Ovary (tissue), 7 donors: ENCODE measurements at regions not wholly inside any gene's neighbourhood (a gene's known extent, or its start where the extent isn't known, plus 50 kb on each side); places are given as distances from the start of the nearest gene placed in this dataset.

ENCODE experiments used
- DNase-seq, 5 donors: peaks; one replicate each; pipeline ENCODE4 v3.0.0-alpha.2; 2019 to 2020
- H3K27ac ChIP-seq, 2 donors: fragments of 200-600 bp; one replicate each; pipeline versions ENCODE4 v1.5.1 to v1.8.0; 2019 to 2022
- H3K27me3 ChIP-seq: fragments of 200-600 bp; one replicate; pipeline ENCODE4 v1.8.0; 2022
- H3K36me3 ChIP-seq: fragments of 200-600 bp; sonication (generic); one replicate; pipeline ENCODE4 v1.5.1; 2019
- H3K4me1 ChIP-seq: one replicate; pipeline ENCODE4 v1.8.1; 2013; ENCODE audit warnings: mild to moderate bottlenecking, moderate library complexity; ENCODE audit not compliant: insufficient read depth
- H3K4me3 ChIP-seq: fragments of 200-600 bp; sonication (generic); one replicate; pipeline ENCODE4 v1.5.1; 2017
- H3K9me3 ChIP-seq, 2 donors: fragments of 200-600 bp in 1 of 2; sonication (generic) in 1 of 2; one replicate each; pipeline versions ENCODE4 v1.5.1 to v1.8.1; 2013 to 2019; ENCODE audit warnings: mild to moderate bottlenecking in 1 of 2, moderate library complexity in 1 of 2
- EP300 ChIP-seq: sonication (generic); formaldehyde crosslinking; IDR thresholded peaks from one replicate; pipeline ENCODE4 v1.6.1; 2017; ENCODE audit warnings: antibody characterized with exemption
- POLR2A ChIP-seq: fragments of 450-650 bp; IDR thresholded peaks from one replicate; pipeline ENCODE4 v1.6.1; 2017; ENCODE audit warnings: antibody characterized with exemption, mild to moderate bottlenecking, moderate library complexity
- WGBS, 3 donors: extraction: QIAGEN DNeasy Blood & Tissue Kit in 1 of 3; methylation state at CpG; one replicate each; pipeline versions ENCODE4 v1.1.5 to v1.1.7; 2013 to 2017; 5-methylcytosine and 5-hydroxymethylcytosine counted together
- intact Hi-C, 4 donors: fragments of 100-400 bp; cut with DNase I; formaldehyde crosslinking; loops; one replicate each; pipeline versions ENCODE4 v1.11.0 to v1.15.1; 2022 to 2023
- TF ChIP-seq, protein P1 (sequence below), 3 donors: fragments of 450-650 bp in 2 of 3; fragments of 200-600 bp in 1 of 3; IDR thresholded peaks; one replicate each; pipeline versions ENCODE4 v1.5.1 to v1.8.0; 2016 to 2022; ENCODE audit warnings: antibody characterized with exemption in 3 of 3, mild to moderate bottlenecking in 1 of 3
- donor health status: DM: no; HTN: no; CAD: no; lungs with moderate emphysema.
- donor health status: DM: no; HTN: no; CAD: no.
- donor health status: Bipolar disorder and iron deficiency.
- donor health status: DM: no; HTN: no; CAD: no.
- donor health status: DM: yes; HTN: yes; CAD: no.

DNA sequence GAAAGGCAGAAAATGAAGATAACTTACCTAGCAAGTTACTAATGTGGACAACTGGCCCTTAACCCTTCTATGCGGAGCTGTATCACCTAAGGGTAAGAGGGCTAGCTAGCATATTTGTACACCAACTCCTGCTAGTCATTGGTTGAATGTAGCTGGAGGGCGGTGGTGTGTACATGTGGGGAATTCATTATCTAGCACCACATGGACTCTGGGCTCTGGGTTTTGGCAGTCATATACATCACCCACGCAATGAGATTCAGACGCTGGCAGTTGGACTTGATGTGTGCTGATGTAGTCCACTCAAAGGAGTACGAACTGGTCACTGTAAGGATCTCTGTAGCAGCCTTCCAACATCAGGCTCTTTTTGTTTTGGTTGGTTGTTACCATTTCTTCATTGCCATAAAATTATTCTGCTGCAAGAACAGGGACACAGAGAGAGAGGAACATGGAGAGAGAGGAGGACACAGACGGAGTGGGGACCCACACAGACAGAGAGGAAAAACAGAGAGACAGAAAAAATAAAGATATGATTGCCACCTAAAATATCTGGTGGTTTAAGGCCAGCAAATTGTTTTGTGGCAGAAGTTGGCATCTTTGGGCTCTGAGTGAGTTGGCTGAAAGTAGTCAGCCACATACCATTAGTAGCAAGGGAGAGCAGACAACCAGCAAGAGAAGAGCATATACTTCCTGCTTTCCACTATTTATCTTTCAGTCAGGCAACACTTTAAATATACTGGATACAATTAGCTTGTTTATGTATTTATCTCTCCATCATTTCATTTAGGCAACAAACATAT, 76.7 kb upstream of the MTPN start:
- no peaks in the 10 kb centered on the region for H3K27me3 ChIP-seq
- DNase-seq, result no peak
- H3K36me3 ChIP-seq, result no peaks in the 10 kb centered on the region
- H3K4me1 ChIP-seq, result no peaks in the 10 kb centered on the region
- WGBS, 3 donors, result 88 to 95% (median 93%) methylated on average over 6 of the region's 6 CpGs
- intact Hi-C loops, result no loop called here
- H3K27ac ChIP-seq, result no peak overlapping the region
- no peak for TF ChIP-seq EP300
- TF ChIP-seq, protein P1, sequence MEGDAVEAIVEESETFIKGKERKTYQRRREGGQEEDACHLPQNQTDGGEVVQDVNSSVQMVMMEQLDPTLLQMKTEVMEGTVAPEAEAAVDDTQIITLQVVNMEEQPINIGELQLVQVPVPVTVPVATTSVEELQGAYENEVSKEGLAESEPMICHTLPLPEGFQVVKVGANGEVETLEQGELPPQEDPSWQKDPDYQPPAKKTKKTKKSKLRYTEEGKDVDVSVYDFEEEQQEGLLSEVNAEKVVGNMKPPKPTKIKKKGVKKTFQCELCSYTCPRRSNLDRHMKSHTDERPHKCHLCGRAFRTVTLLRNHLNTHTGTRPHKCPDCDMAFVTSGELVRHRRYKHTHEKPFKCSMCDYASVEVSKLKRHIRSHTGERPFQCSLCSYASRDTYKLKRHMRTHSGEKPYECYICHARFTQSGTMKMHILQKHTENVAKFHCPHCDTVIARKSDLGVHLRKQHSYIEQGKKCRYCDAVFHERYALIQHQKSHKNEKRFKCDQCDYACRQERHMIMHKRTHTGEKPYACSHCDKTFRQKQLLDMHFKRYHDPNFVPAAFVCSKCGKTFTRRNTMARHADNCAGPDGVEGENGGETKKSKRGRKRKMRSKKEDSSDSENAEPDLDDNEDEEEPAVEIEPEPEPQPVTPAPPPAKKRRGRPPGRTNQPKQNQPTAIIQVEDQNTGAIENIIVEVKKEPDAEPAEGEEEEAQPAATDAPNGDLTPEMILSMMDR (IDR thresholded peaks at IDR 0.05), result no peak
- TF ChIP-seq POLR2A, result no peak
- H3K4me3 ChIP-seq, result no peak overlapping the region
- no peaks in the 10 kb centered on the region for H3K9me3 ChIP-seq

DNA sequence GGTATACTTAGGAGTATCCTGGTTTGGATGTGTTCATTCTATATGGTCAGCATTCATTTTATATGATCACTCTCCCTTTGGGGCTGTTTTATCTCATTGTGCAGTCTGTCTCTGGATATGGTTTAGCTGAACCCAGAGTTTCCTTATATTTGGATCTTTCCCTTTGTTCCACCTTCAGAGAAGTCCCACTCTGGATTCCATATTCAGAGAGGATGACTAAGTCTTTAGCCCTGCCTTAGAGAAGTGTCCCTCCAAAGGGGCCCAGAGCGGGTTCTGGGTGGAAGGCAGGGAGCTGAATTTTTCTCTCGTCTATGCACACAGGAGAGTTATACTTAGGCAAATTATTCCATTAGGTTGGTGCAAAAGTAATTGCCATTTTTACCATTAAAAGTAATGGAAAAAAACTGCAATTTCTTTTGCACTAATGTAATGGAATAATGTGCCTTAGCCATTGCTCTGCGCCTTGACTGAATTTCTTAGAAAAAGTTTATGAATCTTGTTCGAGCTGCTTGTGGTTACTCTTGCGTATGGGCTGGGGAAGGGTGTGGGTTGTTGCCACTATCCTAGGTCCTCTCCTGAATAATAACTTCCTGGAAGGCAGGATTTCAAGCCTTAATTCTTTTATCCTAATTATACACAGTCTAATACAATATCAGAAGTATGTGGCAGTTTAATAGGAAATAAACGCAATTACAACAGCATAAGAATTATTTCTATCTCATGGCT, 74.2 kb upstream of the MTPN start:
- no peak overlapping the region for H3K27ac ChIP-seq
- H3K4me3 ChIP-seq, result no peak overlapping the region
- H3K4me1 ChIP-seq, result no peaks in the 10 kb centered on the region
- no peak for DNase-seq
- H3K27me3 ChIP-seq, result no peaks in the 10 kb centered on the region
- TF ChIP-seq POLR2A, result no peak
- TF ChIP-seq EP300, result no peak
- TF ChIP-seq, protein P1 (IDR thresholded peaks at IDR 0.05), result no peak
- no peaks in the 10 kb centered on the region for H3K9me3 ChIP-seq
- 92 to 95% (median 95%) methylated on average over 6 of the region's 6 CpGs for WGBS, 3 donors
- H3K36me3 ChIP-seq, result no peaks in the 10 kb centered on the region
- intact Hi-C loops, result no loop called here

DNA sequence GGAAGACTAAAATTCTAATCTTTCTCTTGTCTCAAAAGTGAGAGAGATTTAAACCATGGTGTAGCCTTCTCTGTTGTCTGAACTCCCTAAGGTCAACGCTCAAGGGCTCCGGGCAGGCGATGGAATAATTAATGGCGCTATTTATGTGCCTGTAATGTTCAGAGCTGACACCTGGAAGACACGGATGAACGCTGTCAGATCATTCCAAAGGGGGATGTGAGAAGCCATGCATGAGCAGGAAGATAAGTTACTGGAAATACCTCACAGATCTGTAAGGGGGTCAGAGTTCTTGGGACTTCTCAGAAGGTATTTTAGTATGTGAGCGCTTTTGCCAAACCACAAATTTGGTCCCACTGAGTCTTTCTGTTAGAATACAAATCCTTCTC, 73.3 kb upstream of the MTPN start:
- Histone ChIP-seq H3K27ac (no peak overlapping the region), H3K4me3 (no peak overlapping the region), H3K27me3 (no peaks in the 10 kb centered on the region), H3K4me1 (no peaks in the 10 kb centered on the region), H3K36me3 (no peaks in the 10 kb centered on the region), H3K9me3 (no peaks in the 10 kb centered on the region)
- intact Hi-C loops, result no loop called here
- TF ChIP-seq EP300, result no peak
- TF ChIP-seq, protein P1 (IDR thresholded peaks at IDR 0.05), result no peak
- no peak for TF ChIP-seq POLR2A
- DNase-seq, result no peak
- 35 to 42% (median 40%) methylated on average over 7 of the region's 7 CpGs for WGBS, 3 donors

DNA sequence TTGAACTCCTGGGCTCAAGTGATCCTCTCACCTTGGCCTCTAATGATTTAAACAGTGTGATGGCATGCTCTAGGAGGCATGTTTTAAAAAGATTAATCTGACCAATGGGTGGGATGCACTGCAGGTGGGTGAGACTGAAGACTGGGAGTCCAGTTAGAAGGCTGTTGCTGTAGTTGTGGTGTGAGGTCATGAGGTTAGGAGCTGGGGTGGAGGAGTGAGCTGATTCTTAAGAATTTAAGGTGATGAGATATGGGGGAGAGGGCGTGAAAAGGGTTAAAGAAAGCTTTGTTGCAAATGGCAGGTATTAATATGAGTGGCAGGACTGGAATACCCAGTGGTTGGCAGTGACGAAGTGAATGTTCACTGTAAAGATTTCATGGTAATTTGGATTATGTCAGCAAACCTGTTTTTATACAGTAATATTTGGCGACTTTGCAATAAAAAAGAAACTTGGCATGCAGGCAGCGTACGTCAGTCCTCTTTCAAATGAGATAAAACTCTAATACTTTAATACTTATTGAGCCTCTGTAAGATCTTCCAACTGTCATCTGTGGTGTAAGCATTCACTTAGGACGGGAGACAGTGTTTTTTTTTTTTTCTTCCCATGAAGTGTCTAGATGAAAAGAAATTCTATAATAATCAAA, 72.8 kb upstream of the MTPN start:
- no peaks in the 10 kb centered on the region for H3K9me3 ChIP-seq
- H3K36me3 ChIP-seq, result no peaks in the 10 kb centered on the region
- intact Hi-C loops, result no loop called here

More for the DNA sequence above, 72.8 kb upstream of the MTPN start:
- H3K27ac ChIP-seq, result no peak overlapping the region
- 18 to 21% (median 19%) methylated on average over 6 of the region's 6 CpGs for WGBS, 3 donors
- DNase-seq, result no peak
- H3K27me3 ChIP-seq, result no peaks in the 10 kb centered on the region
- TF ChIP-seq, protein P1 (IDR thresholded peaks at IDR 0.05), result no peak
- TF ChIP-seq POLR2A (no peak), EP300 (no peak)
- no peak overlapping the region for H3K4me3 ChIP-seq
- H3K4me1 ChIP-seq, result no peaks in the 10 kb centered on the region
